ENCODE measurements at regions not wholly inside any gene's neighbourhood (a gene's known extent, or its start where the extent isn't known, plus 50 kb on each side); places are given as distances from the start of the nearest gene placed in this dataset.
"Not testable (repeated sequence)": the region's sequence is repeated elsewhere in the genome, so short reads cannot be mapped to it uniquely, and the experiment has no call there.

- Histone ChIP-seq H3K9me3 (ENCODE audit: control insufficient read depth, low read length) (no peaks in the 10 kb centered on the region), H3K27ac (ENCODE audit: insufficient read depth, low read length, poor library complexity, severe bottlenecking) (no peak overlapping the region), H3K4me3 (ENCODE audit: insufficient read depth, low read depth, low read length, poor library complexity, severe bottlenecking) (no peak overlapping the region), H3K36me3 (ENCODE audit: control insufficient read depth, insufficient read depth, low read length) (no peaks in the 10 kb centered on the region), H3K4me1 (ENCODE audit: control insufficient read depth, insufficient read depth, low read length, poor library complexity, severe bottlenecking) (no peaks in the 10 kb centered on the region), H3K27me3 (replicated peaks; ENCODE audit: control insufficient read depth, insufficient read depth, low read length, poor library complexity, severe bottlenecking) (no peaks in the 10 kb centered on the region)
- no peak for DNase-seq
Measured at GRCh38 chr6:900716-901605, 208.0 kb upstream of the EXOC2 start.

DNA sequence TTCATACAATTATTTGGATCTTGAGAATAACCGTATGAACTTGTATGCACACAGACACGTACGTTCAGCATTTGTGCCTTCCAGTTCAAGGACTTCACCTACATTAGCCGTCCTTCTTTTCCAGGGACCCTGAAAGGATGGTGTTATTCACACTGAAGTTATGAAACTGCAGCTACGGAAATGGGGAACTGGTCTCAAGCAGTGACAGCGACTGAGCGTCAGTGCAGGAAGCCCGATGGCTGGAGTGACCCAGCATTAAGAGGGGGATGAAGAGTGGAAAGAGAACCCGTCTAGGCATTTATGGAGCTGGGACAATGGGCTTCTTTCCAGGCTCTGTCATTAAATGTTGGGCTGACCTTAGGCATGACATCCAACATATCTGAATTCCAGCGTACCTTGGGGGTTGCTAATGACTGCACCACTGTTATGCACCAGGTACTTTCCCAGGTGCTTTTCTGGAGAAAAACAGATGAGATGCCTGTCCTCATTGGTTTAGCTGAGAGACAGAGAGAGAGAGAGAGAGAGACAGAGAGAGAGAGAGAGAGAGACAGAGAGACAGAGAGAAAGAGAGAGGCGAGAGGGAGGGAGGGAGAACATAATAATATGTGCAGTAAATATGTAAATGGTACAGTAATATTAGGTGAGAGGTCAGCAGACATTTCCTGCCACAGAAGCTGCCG is 204.7 kb upstream of the EXOC2 start:
- DNase-seq, result no peak
- no peak overlapping the region for H3K4me3 ChIP-seq (ENCODE audit: insufficient read depth, low read depth, low read length, poor library complexity, severe bottlenecking)
- H3K9me3 ChIP-seq (ENCODE audit: control insufficient read depth, low read length), result no peaks in the 10 kb centered on the region
- no peaks in the 10 kb centered on the region for H3K27me3 ChIP-seq (replicated peaks; ENCODE audit: control insufficient read depth, insufficient read depth, low read length, poor library complexity, severe bottlenecking)
- H3K36me3 ChIP-seq (ENCODE audit: control insufficient read depth, insufficient read depth, low read length), result no peaks in the 10 kb centered on the region
- H3K4me1 ChIP-seq (ENCODE audit: control insufficient read depth, insufficient read depth, low read length, poor library complexity, severe bottlenecking), result no peaks in the 10 kb centered on the region
- no peak overlapping the region for H3K27ac ChIP-seq (ENCODE audit: insufficient read depth, low read length, poor library complexity, severe bottlenecking)

- Histone ChIP-seq H3K4me3 (ENCODE audit: insufficient read depth, low read depth, low read length, poor library complexity, severe bottlenecking) (no peak overlapping the region), H3K4me1 (ENCODE audit: control insufficient read depth, insufficient read depth, low read length, poor library complexity, severe bottlenecking) (no peaks in the 10 kb centered on the region), H3K9me3 (ENCODE audit: control insufficient read depth, low read length) (no peaks in the 10 kb centered on the region), H3K27me3 (replicated peaks; ENCODE audit: control insufficient read depth, insufficient read depth, low read length, poor library complexity, severe bottlenecking) (no peaks in the 10 kb centered on the region), H3K27ac (ENCODE audit: insufficient read depth, low read length, poor library complexity, severe bottlenecking) (no peak overlapping the region), H3K36me3 (ENCODE audit: control insufficient read depth, insufficient read depth, low read length) (no peaks in the 10 kb centered on the region)
- DNase-seq, result no peak
Measured at GRCh38 chr6:894274-894673, 201.3 kb upstream of the EXOC2 start.

DNA sequence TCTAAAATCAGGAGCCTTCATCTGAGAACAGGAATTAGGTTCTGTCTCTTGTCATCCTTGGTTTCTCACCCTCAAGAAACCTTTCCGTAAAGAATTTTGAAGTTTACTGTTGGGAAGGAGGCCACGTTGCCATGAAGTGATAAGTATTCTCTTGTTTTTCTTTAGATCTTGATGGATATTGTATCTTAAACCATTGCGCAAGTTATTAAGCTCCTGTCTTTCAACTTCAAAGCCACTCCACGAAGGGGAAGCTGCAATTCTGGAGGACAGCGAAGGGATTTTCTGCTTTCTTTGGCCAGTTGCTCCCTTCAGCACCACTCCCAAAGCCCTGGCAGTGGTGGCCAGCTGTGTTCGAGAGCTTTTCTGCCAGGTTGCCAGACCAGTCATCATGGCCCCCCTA is 198.1 kb upstream of the EXOC2 start:
- H3K27me3 ChIP-seq (replicated peaks; ENCODE audit: control insufficient read depth, insufficient read depth, low read length, poor library complexity, severe bottlenecking), result no peaks in the 10 kb centered on the region
- H3K4me1 ChIP-seq (ENCODE audit: control insufficient read depth, insufficient read depth, low read length, poor library complexity, severe bottlenecking), result no peaks in the 10 kb centered on the region
- H3K36me3 ChIP-seq (ENCODE audit: control insufficient read depth, insufficient read depth, low read length), result no peaks in the 10 kb centered on the region
- H3K9me3 ChIP-seq (ENCODE audit: control insufficient read depth, low read length), result no peaks in the 10 kb centered on the region
- H3K27ac ChIP-seq (ENCODE audit: insufficient read depth, low read length, poor library complexity, severe bottlenecking), result no peak overlapping the region
- no peak for DNase-seq
- H3K4me3 ChIP-seq (ENCODE audit: insufficient read depth, low read depth, low read length, poor library complexity, severe bottlenecking), result no peak overlapping the region

DNA sequence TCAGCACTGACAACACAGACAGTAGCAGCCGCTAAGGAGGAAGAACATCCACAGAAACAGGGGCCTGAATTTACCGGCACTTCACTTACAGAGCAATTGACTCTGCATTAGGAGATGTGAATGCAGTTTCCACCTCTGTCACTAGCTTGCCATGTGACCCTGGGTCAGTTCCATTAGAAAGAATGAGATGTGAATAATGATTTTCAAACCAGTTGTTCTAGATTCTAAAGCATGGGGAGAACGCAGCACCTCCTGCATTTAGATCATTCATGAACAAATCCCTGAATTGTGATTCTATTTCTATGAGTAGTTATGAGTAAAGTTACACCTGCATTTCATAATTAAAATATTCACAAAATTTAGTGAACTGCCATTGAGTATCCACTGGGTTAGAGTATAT is 197.3 kb upstream of the EXOC2 start:
- no peaks in the 10 kb centered on the region for H3K4me1 ChIP-seq (ENCODE audit: control insufficient read depth, insufficient read depth, low read length, poor library complexity, severe bottlenecking)
- no peak for DNase-seq
- H3K27ac ChIP-seq (ENCODE audit: insufficient read depth, low read length, poor library complexity, severe bottlenecking), result no peak overlapping the region
- no peaks in the 10 kb centered on the region for H3K27me3 ChIP-seq (replicated peaks; ENCODE audit: control insufficient read depth, insufficient read depth, low read length, poor library complexity, severe bottlenecking)
- H3K4me3 ChIP-seq (ENCODE audit: insufficient read depth, low read depth, low read length, poor library complexity, severe bottlenecking), result no peak overlapping the region
- no peaks in the 10 kb centered on the region for H3K36me3 ChIP-seq (ENCODE audit: control insufficient read depth, insufficient read depth, low read length)
- no peaks in the 10 kb centered on the region for H3K9me3 ChIP-seq (ENCODE audit: control insufficient read depth, low read length)

- no peak for DNase-seq
- H3K9me3 ChIP-seq (ENCODE audit: control insufficient read depth, low read length), result no peaks in the 10 kb centered on the region
- no peak overlapping the region for H3K27ac ChIP-seq (ENCODE audit: insufficient read depth, low read length, poor library complexity, severe bottlenecking)
- no peaks in the 10 kb centered on the region for H3K36me3 ChIP-seq (ENCODE audit: control insufficient read depth, insufficient read depth, low read length)
- no peaks in the 10 kb centered on the region for H3K27me3 ChIP-seq (replicated peaks; ENCODE audit: control insufficient read depth, insufficient read depth, low read length, poor library complexity, severe bottlenecking)
- H3K4me1 ChIP-seq (ENCODE audit: control insufficient read depth, insufficient read depth, low read length, poor library complexity, severe bottlenecking), result no peaks in the 10 kb centered on the region
- no peak overlapping the region for H3K4me3 ChIP-seq (ENCODE audit: insufficient read depth, low read depth, low read length, poor library complexity, severe bottlenecking)
Measured at GRCh38 chr6:887583-888235, 194.8 kb upstream of the EXOC2 start.

DNA sequence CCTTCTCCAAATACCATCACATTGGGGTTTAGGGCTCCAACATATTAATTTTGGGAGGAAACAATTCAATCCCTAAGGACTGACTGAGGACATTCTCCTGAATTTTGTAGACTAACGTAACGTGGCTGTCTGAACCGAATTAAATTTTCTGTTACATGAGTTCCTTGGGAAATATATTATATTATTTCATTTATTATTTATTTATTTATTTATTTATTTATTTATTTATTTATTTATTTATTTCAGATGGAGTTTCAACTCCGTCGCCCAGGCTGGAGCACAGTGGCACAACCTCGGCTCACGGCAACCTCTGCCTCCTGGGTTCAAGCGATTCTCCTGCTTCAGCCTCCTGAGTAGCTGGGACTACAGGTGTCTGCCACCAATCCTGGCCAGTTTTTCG is 193.2 kb upstream of the EXOC2 start:
- not testable (repeated sequence) for H3K36me3 ChIP-seq (ENCODE audit: control insufficient read depth, insufficient read depth, low read length); DNase-seq; H3K27ac ChIP-seq (ENCODE audit: insufficient read depth, low read length, poor library complexity, severe bottlenecking); H3K4me1 ChIP-seq (ENCODE audit: control insufficient read depth, insufficient read depth, low read length, poor library complexity, severe bottlenecking); H3K9me3 ChIP-seq (ENCODE audit: control insufficient read depth, low read length); H3K4me3 ChIP-seq (ENCODE audit: insufficient read depth, low read depth, low read length, poor library complexity, severe bottlenecking); H3K27me3 ChIP-seq (replicated peaks; ENCODE audit: control insufficient read depth, insufficient read depth, low read length, poor library complexity, severe bottlenecking)

DNA sequence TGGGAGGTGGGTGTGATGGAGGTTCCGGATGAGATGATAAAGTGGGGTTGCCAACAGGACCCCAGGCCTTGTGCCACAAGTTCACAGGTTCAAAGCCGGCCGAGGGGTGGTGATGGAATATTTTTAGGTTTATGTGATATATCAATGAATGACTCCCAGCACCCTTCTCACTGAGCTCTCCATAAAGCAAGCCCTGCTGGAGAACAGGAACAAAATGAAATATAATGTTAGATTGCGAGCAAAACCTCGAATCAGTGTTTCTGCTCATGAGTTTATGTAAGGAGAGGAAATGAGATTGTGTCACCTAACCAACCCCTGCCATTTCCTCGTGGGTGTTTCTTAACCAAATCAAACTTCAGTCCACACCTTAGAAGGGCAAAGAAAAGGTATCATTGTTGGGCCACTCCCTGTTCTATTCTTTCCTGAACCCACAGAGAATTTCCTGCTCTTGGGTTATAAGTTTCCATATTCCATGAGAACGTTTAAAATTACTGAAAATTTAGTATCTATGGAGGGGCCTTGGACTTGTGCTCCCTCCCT is 192.2 kb upstream of the EXOC2 start:
- Histone ChIP-seq H3K4me3 (ENCODE audit: insufficient read depth, low read depth, low read length, poor library complexity, severe bottlenecking) (no peak overlapping the region), H3K4me1 (ENCODE audit: control insufficient read depth, insufficient read depth, low read length, poor library complexity, severe bottlenecking) (no peaks in the 10 kb centered on the region), H3K9me3 (ENCODE audit: control insufficient read depth, low read length) (no peaks in the 10 kb centered on the region), H3K27me3 (replicated peaks; ENCODE audit: control insufficient read depth, insufficient read depth, low read length, poor library complexity, severe bottlenecking) (no peaks in the 10 kb centered on the region), H3K36me3 (ENCODE audit: control insufficient read depth, insufficient read depth, low read length) (no peaks in the 10 kb centered on the region), H3K27ac (ENCODE audit: insufficient read depth, low read length, poor library complexity, severe bottlenecking) (no peak overlapping the region)
- DNase-seq, result no peak

- H3K27ac ChIP-seq (ENCODE audit: insufficient read depth, low read length, poor library complexity, severe bottlenecking), result no peak overlapping the region
- no peak overlapping the region for H3K4me3 ChIP-seq (ENCODE audit: insufficient read depth, low read depth, low read length, poor library complexity, severe bottlenecking)
- H3K27me3 ChIP-seq (replicated peaks; ENCODE audit: control insufficient read depth, insufficient read depth, low read length, poor library complexity, severe bottlenecking), result no peaks in the 10 kb centered on the region
- no peaks in the 10 kb centered on the region for H3K36me3 ChIP-seq (ENCODE audit: control insufficient read depth, insufficient read depth, low read length)
- H3K9me3 ChIP-seq (ENCODE audit: control insufficient read depth, low read length), result no peaks in the 10 kb centered on the region
- no peaks in the 10 kb centered on the region for H3K4me1 ChIP-seq (ENCODE audit: control insufficient read depth, insufficient read depth, low read length, poor library complexity, severe bottlenecking)
- no peak for DNase-seq
Measured at GRCh38 chr6:884570-884969, 191.6 kb upstream of the EXOC2 start.

All from effector memory CD4-positive, alpha-beta T cell (primary cell).